IgD-negative memory B cell (primary cell): ENCODE measurements at regions not wholly inside any gene's neighbourhood (a gene's known extent, or its start where the extent isn't known, plus 50 kb on each side); places are given as distances from the start of the nearest gene placed in this dataset.
A peak's percentile ranks its signal among the peaks of the same experiment; 100 is the strongest.
"Not testable (repeated sequence)": the region's sequence is repeated elsewhere in the genome, so short reads cannot be mapped to it uniquely, and the experiment has no call there.

Source experiments
- H3K27ac Mint-ChIP-seq, 3 donors: one replicate each; pipeline ENCODE4 v1.8.0; 2020 to 2022; ENCODE audit warnings: mild to moderate bottlenecking in 3 of 3, mixed read lengths in 3 of 3, moderate library complexity in 1 of 3
- H3K27me3 Mint-ChIP-seq: one replicate; pipeline ENCODE4 v1.8.0; 2021; ENCODE audit warnings: mixed read lengths
- H3K36me3 Mint-ChIP-seq: one replicate; pipeline ENCODE4 v1.8.0; 2020; ENCODE audit warnings: mild to moderate bottlenecking, mixed read lengths
- H3K4me1 Mint-ChIP-seq, 3 donors: one replicate each; pipeline ENCODE4 v1.8.0; 2020 to 2022; ENCODE audit warnings: mixed read lengths in 3 of 3, mild to moderate bottlenecking in 1 of 3
- H3K4me3 Mint-ChIP-seq, 4 donors: one replicate each; pipeline ENCODE4 v1.8.0; 2020 to 2022; ENCODE audit warnings: mild to moderate bottlenecking in 4 of 4, mixed read lengths in 4 of 4, moderate library complexity in 3 of 4
- H3K9me3 Mint-ChIP-seq, 3 donors: one replicate each; pipeline ENCODE4 v1.8.0; 2020 to 2021; ENCODE audit warnings: mixed read lengths in 3 of 3, mild to moderate bottlenecking in 1 of 3

GRCh38 chr1:83499998-83500397, 498.9 kb downstream of the TTLL7 start:
- Mint-ChIP-seq H3K4me1 (peaks cover 8 to 30% (median 13%) of the 10 kb centered on the region in 3 donors), H3K27ac (peak overlapping the region in 1 of 3 donors; percentile 78), H3K27me3 (no peaks in the 10 kb centered on the region), H3K36me3 (no peaks in the 10 kb centered on the region), H3K9me3 (peaks cover 0 to 2% (median 0%) of the 10 kb centered on the region in 3 donors), H3K4me3 (peak overlapping the region in 2 of 4 donors; percentile 67 to 92)

GRCh38 chr1:83497563-83497962, 501.4 kb downstream of the TTLL7 start:
- Mint-ChIP-seq H3K27me3 (no peaks in the 10 kb centered on the region), H3K36me3 (no peaks in the 10 kb centered on the region), H3K9me3 (peaks cover 0 to 2% (median 0%) of the 10 kb centered on the region in 3 donors), H3K4me3 (no peak overlapping the region), H3K4me1 (peaks cover 8 to 24% (median 14%) of the 10 kb centered on the region in 3 donors), H3K27ac (no peak overlapping the region)

DNA sequence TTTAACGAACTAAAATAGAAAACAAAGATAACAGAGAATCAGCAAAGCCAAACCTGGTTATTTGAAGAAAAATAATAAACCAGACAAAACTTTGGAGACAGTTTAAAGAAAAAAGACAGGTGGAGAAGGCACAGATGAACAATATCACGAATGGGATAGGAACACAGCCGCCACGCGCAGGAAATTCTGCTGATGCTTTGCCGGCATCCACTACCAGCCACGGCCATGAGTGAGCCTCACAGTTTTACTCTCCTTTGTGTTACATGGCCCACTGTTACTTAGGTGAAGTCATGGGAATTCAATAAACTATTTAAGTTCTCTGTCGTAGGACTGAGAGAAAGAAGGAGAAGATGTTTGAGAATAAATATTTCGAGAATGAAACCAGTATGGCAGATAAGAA, 503.4 kb downstream of the TTLL7 start:
- Mint-ChIP-seq H3K9me3 (peaks cover 0 to 2% (median 0%) of the 10 kb centered on the region in 3 donors), H3K36me3 (no peaks in the 10 kb centered on the region), H3K27me3 (no peaks in the 10 kb centered on the region), H3K4me3 (peak overlapping the region in 1 of 4 donors; percentile 30), H3K27ac (peak overlapping the region in 1 of 3 donors; percentile 36), H3K4me1 (peaks cover 8 to 14% (median 12%) of the 10 kb centered on the region in 3 donors)

DNA sequence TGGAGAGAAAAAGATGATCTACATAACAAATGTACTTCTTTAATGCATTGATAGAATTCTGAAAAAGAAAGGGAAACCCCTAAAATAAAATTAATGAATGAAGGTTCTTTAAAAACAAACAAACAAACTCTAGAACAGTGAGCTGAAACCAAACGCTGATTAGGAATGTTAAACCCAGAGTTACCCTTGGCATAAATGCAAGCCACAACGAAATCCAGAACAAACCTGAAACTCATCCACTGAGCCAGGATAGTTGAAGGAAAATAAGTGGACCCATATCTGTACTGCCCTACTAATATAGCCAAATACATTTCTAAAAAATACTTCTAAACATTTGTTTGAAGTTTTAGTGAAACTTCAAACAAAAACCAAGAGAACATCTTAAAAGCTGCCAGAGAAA, 505.3 kb downstream of the TTLL7 start:
- H3K4me1 Mint-ChIP-seq: peaks cover 0 to 5% (median 0%) of the 10 kb centered on the region in 3 donors
- H3K9me3 Mint-ChIP-seq: peaks cover 0 to 3% (median 0%) of the 10 kb centered on the region in 3 donors
- no peaks in the 10 kb centered on the region for H3K36me3 Mint-ChIP-seq
- H3K4me3 Mint-ChIP-seq: no peak overlapping the region
- H3K27ac Mint-ChIP-seq: no peak overlapping the region
- no peaks in the 10 kb centered on the region for H3K27me3 Mint-ChIP-seq

DNA sequence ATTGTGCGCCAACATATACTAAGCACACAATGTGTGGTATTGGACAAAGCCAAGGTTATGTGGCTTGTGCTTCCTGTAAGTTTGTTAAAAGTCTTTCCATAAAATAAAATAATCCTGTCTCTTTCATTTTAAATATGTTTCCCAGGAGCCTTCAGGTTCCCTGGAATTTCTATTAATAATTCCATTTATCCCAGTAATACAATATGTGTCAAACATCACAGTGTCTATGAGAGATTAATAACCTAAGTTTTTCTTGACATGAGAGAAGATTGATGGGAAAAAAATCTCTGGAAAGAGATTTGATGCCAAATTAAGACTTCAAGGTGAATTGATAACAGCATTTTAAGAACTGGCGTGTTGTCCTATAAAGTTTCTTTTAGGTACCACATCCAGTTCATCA, 507.0 kb downstream of the TTLL7 start:
- no peak overlapping the region for H3K27ac Mint-ChIP-seq
- H3K4me1 Mint-ChIP-seq: peaks cover 0 to 11% (median 4%) of the 10 kb centered on the region in 3 donors
- H3K4me3 Mint-ChIP-seq: no peak overlapping the region
- H3K27me3 Mint-ChIP-seq: no peaks in the 10 kb centered on the region
- H3K36me3 Mint-ChIP-seq: no peaks in the 10 kb centered on the region
- H3K9me3 Mint-ChIP-seq: peaks cover 0 to 1% (median 0%) of the 10 kb centered on the region in 3 donors

GRCh38 chr1:83490988-83491387, 507.9 kb downstream of the TTLL7 start:
- Mint-ChIP-seq H3K27me3 (no peaks in the 10 kb centered on the region), H3K4me3 (no peak overlapping the region), H3K9me3 (peaks cover 0 to 1% (median 0%) of the 10 kb centered on the region in 3 donors), H3K4me1 (peaks cover 4 to 14% (median 4%) of the 10 kb centered on the region in 3 donors), H3K36me3 (no peaks in the 10 kb centered on the region), H3K27ac (no peak overlapping the region)

DNA sequence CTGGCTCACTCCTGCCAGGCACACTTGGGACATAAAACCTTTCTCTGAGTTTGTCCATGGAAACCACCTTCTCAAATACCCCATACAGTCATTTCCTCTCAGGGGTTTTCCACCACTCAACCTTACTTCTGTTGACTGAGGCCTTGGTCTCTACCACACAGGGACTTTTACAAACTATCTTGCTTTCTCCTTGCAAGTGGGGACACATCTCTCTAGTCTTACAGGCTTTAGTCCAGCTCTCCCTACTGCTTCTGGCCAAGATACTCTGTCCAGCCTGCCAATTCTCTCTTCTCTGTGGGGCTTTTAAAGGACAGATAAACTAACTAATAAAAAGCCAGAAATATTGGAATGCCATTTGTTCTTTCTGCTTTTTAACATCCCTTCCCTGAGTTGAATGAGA, 510.8 kb downstream of the TTLL7 start:
- Mint-ChIP-seq H3K27ac (peak overlapping the region in 1 of 3 donors; percentile 34), H3K4me1 (peaks cover 4 to 16% (median 15%) of the 10 kb centered on the region in 3 donors)
- H3K4me3 Mint-ChIP-seq, H3K9me3 Mint-ChIP-seq, H3K27me3 Mint-ChIP-seq, H3K36me3 Mint-ChIP-seq: not testable (repeated sequence)

- Mint-ChIP-seq H3K27ac (peak overlapping the region in 2 of 3 donors; percentile 34 to 76), H3K4me1 (peaks cover 4 to 18% (median 16%) of the 10 kb centered on the region in 3 donors), H3K4me3 (peak overlapping the region in 1 of 4 donors; percentile 29)
- H3K9me3 Mint-ChIP-seq, H3K27me3 Mint-ChIP-seq, H3K36me3 Mint-ChIP-seq: not testable (repeated sequence)
These were observed 511.5 kb downstream of the TTLL7 start for GRCh38 chr1:83487460-83487859.

DNA sequence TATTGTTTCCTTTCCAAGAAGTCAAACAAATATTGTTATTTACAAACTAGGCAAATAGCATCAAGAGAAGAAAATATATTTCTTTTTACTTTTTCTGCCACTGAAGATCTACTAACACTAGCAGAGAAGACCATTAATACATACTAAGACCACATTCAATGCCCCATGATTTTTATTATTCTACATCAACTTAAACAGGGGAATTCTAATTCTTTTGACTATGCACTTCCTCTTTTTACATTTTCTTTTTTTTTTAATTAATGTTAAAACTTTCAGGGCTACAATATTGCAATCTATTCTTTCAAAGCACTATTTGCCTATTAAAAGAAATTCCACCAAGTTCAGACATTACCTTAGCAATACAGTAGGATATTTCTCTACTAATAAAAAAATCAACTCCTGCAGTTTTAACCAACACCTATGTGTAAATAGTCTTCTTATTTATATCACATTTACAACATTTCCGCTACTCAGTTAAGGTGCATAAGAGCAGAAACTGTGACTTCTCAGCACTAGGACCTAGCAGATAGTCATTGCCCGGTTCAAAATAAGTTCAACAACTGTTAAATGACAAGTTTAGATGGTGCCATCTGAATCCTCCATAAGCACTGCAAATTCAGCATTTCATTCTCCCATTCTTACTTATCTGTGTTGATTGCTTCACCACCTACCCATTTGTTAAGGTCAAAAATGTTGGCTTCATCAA, 513.5 kb downstream of the TTLL7 start:
- Mint-ChIP-seq H3K27ac (peak overlapping the region in 2 of 3 donors; percentile 25 to 76), H3K4me3 (peak overlapping the region in 2 of 4 donors; percentile 37 to 60), H3K4me1 (peaks cover 4 to 25% (median 20%) of the 10 kb centered on the region in 3 donors)
- H3K27me3 Mint-ChIP-seq, H3K36me3 Mint-ChIP-seq, H3K9me3 Mint-ChIP-seq: not testable (repeated sequence)

- H3K27ac Mint-ChIP-seq: peak overlapping the region in 1 of 3 donors; percentile 2
- peaks cover 0 to 38% (median 19%) of the 10 kb centered on the region in 3 donors for H3K4me1 Mint-ChIP-seq
- not testable (repeated sequence) for H3K9me3 Mint-ChIP-seq, H3K36me3 Mint-ChIP-seq, H3K27me3 Mint-ChIP-seq, H3K4me3 Mint-ChIP-seq
These were observed 517.6 kb downstream of the TTLL7 start for GRCh38 chr1:83481284-83481683.

DNA sequence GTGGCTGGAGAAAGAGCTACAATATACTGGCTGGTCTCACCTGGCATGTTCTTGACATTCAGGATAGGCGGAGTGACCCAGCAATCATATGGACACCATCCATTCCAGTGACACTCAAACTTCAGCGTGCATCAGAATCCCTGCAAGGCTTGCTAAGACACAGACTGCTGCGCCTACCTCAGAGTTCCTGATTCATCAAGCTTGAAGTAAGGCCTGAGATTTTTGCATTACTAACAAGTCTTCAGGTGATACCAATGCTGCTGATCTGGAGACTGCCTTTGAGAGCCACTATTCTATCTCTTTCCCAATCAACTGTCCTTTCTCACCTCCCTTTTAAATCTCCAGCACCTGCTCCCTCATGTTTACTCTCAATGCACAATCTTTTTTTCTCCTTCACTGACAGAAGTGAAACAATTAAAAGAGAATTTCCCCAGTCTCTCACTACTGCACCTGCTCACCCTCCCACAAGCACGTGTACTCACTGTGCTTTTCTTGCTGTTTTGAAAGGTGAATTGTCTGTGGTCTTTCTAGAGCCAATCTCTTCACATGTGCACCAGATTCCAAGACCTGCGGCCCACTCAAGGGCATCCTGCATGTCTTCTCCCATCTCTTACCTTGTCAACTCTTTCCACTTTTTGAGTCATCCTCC, 519.2 kb downstream of the TTLL7 start:
- H3K36me3 Mint-ChIP-seq, H3K27me3 Mint-ChIP-seq, H3K9me3 Mint-ChIP-seq: not testable (repeated sequence)
- peak overlapping the region in 2 of 3 donors; percentile 40 to 90 for H3K27ac Mint-ChIP-seq
- H3K4me3 Mint-ChIP-seq: peak overlapping the region in 3 of 4 donors; percentile 14 to 48 (median 29)
- H3K4me1 Mint-ChIP-seq: peaks cover 0 to 27% (median 15%) of the 10 kb centered on the region in 3 donors

GRCh38 chr1:83478127-83478526, 520.8 kb downstream of the TTLL7 start:
- not testable (repeated sequence) for H3K9me3 Mint-ChIP-seq, H3K36me3 Mint-ChIP-seq, H3K27me3 Mint-ChIP-seq
- Mint-ChIP-seq H3K27ac (peak overlapping the region in 1 of 3 donors; percentile 64), H3K4me1 (peaks cover 0 to 24% (median 15%) of the 10 kb centered on the region in 3 donors), H3K4me3 (peak overlapping the region in 2 of 4 donors; percentile 43 to 55)

DNA sequence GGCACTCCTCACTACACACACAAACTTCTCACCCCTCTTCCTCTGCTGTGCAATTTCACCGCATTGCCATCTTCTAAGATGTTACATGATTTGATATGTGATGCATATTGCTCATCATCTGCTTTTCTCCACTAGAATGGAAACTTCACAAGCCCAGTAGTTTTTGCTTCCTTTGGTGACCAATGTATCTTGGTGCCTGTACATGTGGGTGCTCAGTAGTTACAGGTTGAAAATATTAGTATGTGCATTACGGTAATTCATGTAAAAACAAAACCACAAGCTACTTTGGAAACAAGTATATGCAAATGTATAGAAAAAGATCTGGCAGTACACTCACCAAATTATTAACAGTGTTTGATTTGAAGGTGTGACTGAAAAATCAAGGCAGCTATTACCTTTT, 522.4 kb downstream of the TTLL7 start:
- not testable (repeated sequence) for H3K36me3 Mint-ChIP-seq, H3K9me3 Mint-ChIP-seq, H3K27me3 Mint-ChIP-seq, H3K4me3 Mint-ChIP-seq, H3K27ac Mint-ChIP-seq
- H3K4me1 Mint-ChIP-seq: peaks cover 0 to 22% (median 18%) of the 10 kb centered on the region in 3 donors

GRCh38 chr1:83474946-83475345, 524.0 kb downstream of the TTLL7 start:
- H3K4me3 Mint-ChIP-seq, H3K9me3 Mint-ChIP-seq, H3K27ac Mint-ChIP-seq, H3K36me3 Mint-ChIP-seq, H3K27me3 Mint-ChIP-seq: not testable (repeated sequence)
- H3K4me1 Mint-ChIP-seq: peaks cover 0 to 15% (median 15%) of the 10 kb centered on the region in 3 donors

GRCh38 chr1:83473986-83474385, 524.9 kb downstream of the TTLL7 start:
- not testable (repeated sequence) for H3K36me3 Mint-ChIP-seq

GRCh38 chr1:83472066-83472465, 526.9 kb downstream of the TTLL7 start:
- not testable (repeated sequence) for H3K27ac Mint-ChIP-seq, H3K27me3 Mint-ChIP-seq, H3K36me3 Mint-ChIP-seq, H3K4me3 Mint-ChIP-seq, H3K9me3 Mint-ChIP-seq
- peaks cover 0 to 11% (median 7%) of the 10 kb centered on the region in 3 donors for H3K4me1 Mint-ChIP-seq

More at GRCh38 chr1:83473986-83474385, 524.9 kb downstream of the TTLL7 start:
- peaks cover 0 to 11% (median 10%) of the 10 kb centered on the region in 3 donors for H3K4me1 Mint-ChIP-seq
- not testable (repeated sequence) for H3K27me3 Mint-ChIP-seq, H3K27ac Mint-ChIP-seq, H3K9me3 Mint-ChIP-seq, H3K4me3 Mint-ChIP-seq
